Breast epithelium (tissue), 4 donors: ENCODE measurements at regions not wholly inside any gene's neighbourhood (a gene's known extent, or its start where the extent isn't known, plus 50 kb on each side); places are given as distances from the start of the nearest gene placed in this dataset.
"Not testable (repeated sequence)": the region's sequence is repeated elsewhere in the genome, so short reads cannot be mapped to it uniquely, and the experiment has no call there.

Experiments
- DNase-seq, 2 donors: peaks; one replicate each; pipeline ENCODE4 v3.0.0-alpha.2; 2019; ENCODE audit warnings: low spot score in 2 of 2
- H3K27ac ChIP-seq, 2 donors: fragments of 200-600 bp; sonication (generic) in 1 of 2; one replicate each; pipeline ENCODE4 v1.5.1; 2016 to 2019; ENCODE audit warnings: mild to moderate bottlenecking in 1 of 2
- H3K27me3 ChIP-seq, 2 donors: fragments of 200-600 bp; sonication (generic) in 1 of 2; one replicate each; pipeline versions ENCODE4 v1.5.1 to v1.6.0; 2017 to 2019; ENCODE audit warnings: control low read depth in 1 of 2, mild to moderate bottlenecking in 1 of 2
- H3K36me3 ChIP-seq: fragments of 200-600 bp; one replicate; pipeline ENCODE4 v1.5.1; 2019
- H3K4me1 ChIP-seq, 2 donors: fragments of 200-600 bp; sonication (generic); one replicate each; pipeline ENCODE4 v1.5.1; 2016 to 2019; ENCODE audit warnings: control low read depth in 1 of 2
- H3K4me3 ChIP-seq, 3 donors: fragments of 200-600 bp; sonication (generic); 1 replicate in 2 of 3; 2 replicates in 1 of 3; pipeline ENCODE4 v1.5.1; 2016 to 2019; ENCODE audit warnings: mild to moderate bottlenecking in 3 of 3, moderate library complexity in 2 of 3
- H3K9me3 ChIP-seq, 2 donors: fragments of 200-600 bp; sonication (generic) in 1 of 2; one replicate each; pipeline ENCODE4 v1.5.1; 2016 to 2019; ENCODE audit warnings: control low read depth in 1 of 2
- CTCF ChIP-seq, 3 donors: fragments of 450-650 bp; IDR thresholded peaks; one replicate each; pipeline ENCODE4 v1.5.1; 2016 to 2017; ENCODE audit warnings: antibody characterized with exemption in 3 of 3, mild to moderate bottlenecking in 3 of 3, moderate library complexity in 3 of 3
- POLR2A ChIP-seq: fragments of 450-650 bp; IDR thresholded peaks from one replicate; pipeline ENCODE4 v1.6.1; 2016; ENCODE audit warnings: antibody characterized with exemption, mild to moderate bottlenecking, moderate library complexity
- POLR2AphosphoS5 ChIP-seq, 3 donors: sonication (generic); formaldehyde crosslinking; IDR thresholded peaks; one replicate each; pipeline ENCODE4 v1.6.1; 2017; ENCODE audit warnings: antibody characterized with exemption in 3 of 3
- intact Hi-C: fragments of 100-400 bp; cut with DNase I; formaldehyde crosslinking; loops from one replicate; pipeline ENCODE4 v1.15.1; 2023; ENCODE audit warnings: low total_unique reads

GRCh38 chr4:18103876-18104605 lies 82.5 kb upstream of the LCORL start:
- no peak overlapping the region for H3K27ac ChIP-seq
- H3K4me3 ChIP-seq: no peak overlapping the region
- intact Hi-C loops: no loop called here
- no peaks in the 10 kb centered on the region for H3K36me3 ChIP-seq
- H3K4me1 ChIP-seq: no peaks in the 10 kb centered on the region
- H3K27me3 ChIP-seq: no peaks in the 10 kb centered on the region
- no peak for TF ChIP-seq CTCF (IDR thresholded peaks at IDR 0.05)
- DNase-seq: no peak
- H3K9me3 ChIP-seq: no peaks in the 10 kb centered on the region

- Histone ChIP-seq H3K4me3 (no peak overlapping the region), H3K27me3 (no peaks in the 10 kb centered on the region), H3K27ac (no peak overlapping the region), H3K9me3 (no peaks in the 10 kb centered on the region), H3K36me3 (no peaks in the 10 kb centered on the region), H3K4me1 (no peaks in the 10 kb centered on the region)
- intact Hi-C loops: no loop called here
- TF ChIP-seq CTCF (IDR thresholded peaks at IDR 0.05): no peak
- no peak for TF ChIP-seq POLR2AphosphoS5 (IDR thresholded peaks at IDR 0.05)
- TF ChIP-seq POLR2A: no peak
- no peak for DNase-seq
Observed at GRCh38 chr4:18100657-18101056, 79.1 kb upstream of the LCORL start.

GRCh38 chr4:18090447-18090846 lies 68.9 kb upstream of the LCORL start:
- H3K27ac ChIP-seq, H3K9me3 ChIP-seq, H3K36me3 ChIP-seq, H3K27me3 ChIP-seq, DNase-seq, intact Hi-C loops, H3K4me3 ChIP-seq, H3K4me1 ChIP-seq: not testable (repeated sequence)

- H3K9me3 ChIP-seq: no peaks in the 10 kb centered on the region
- H3K27ac ChIP-seq: no peak overlapping the region
- H3K4me1 ChIP-seq: no peaks in the 10 kb centered on the region
- intact Hi-C loops: no loop called here
- no peak for DNase-seq
- H3K4me3 ChIP-seq: no peak overlapping the region
- H3K36me3 ChIP-seq: no peaks in the 10 kb centered on the region
- no peaks in the 10 kb centered on the region for H3K27me3 ChIP-seq
- TF ChIP-seq CTCF (IDR thresholded peaks at IDR 0.05): no peak
Observed at GRCh38 chr4:18082236-18082635, 60.7 kb upstream of the LCORL start.

- intact Hi-C loops: no loop called here
- no peaks in the 10 kb centered on the region for H3K36me3 ChIP-seq
- no peaks in the 10 kb centered on the region for H3K9me3 ChIP-seq
- H3K4me1 ChIP-seq: no peaks in the 10 kb centered on the region
- DNase-seq: no peak
- H3K27ac ChIP-seq: no peak overlapping the region
- H3K27me3 ChIP-seq: no peaks in the 10 kb centered on the region
- TF ChIP-seq POLR2AphosphoS5 (IDR thresholded peaks at IDR 0.05) (no peak), POLR2A (no peak), CTCF (IDR thresholded peaks at IDR 0.05) (no peak)
- no peak overlapping the region for H3K4me3 ChIP-seq
Observed at GRCh38 chr4:18081708-18082107, 60.2 kb upstream of the LCORL start.

- no peak for DNase-seq
- TF ChIP-seq POLR2AphosphoS5 (IDR thresholded peaks at IDR 0.05): peak in 1 of 3 donors; percentile 31
- TF ChIP-seq POLR2A: no peak
- no peak for TF ChIP-seq CTCF (IDR thresholded peaks at IDR 0.05)
- H3K4me3 ChIP-seq: no peak overlapping the region
- no peak overlapping the region for H3K27ac ChIP-seq
- no peaks in the 10 kb centered on the region for H3K4me1 ChIP-seq
- H3K27me3 ChIP-seq: no peaks in the 10 kb centered on the region
- intact Hi-C loops: no loop called here
- no peaks in the 10 kb centered on the region for H3K9me3 ChIP-seq
- no peaks in the 10 kb centered on the region for H3K36me3 ChIP-seq
Observed at GRCh38 chr4:18077808-18078207, 56.3 kb upstream of the LCORL start.
